Adrenal gland (tissue), 5 donors: ENCODE measurements at regions not wholly inside any gene's neighbourhood (a gene's known extent, or its start where the extent isn't known, plus 50 kb on each side); places are given as distances from the start of the nearest gene placed in this dataset.

Source experiments
- POLR2A ChIP-seq, 2 donors: fragments of 450-650 bp; IDR thresholded peaks; one replicate each; pipeline ENCODE4 v1.6.1; 2017; ENCODE audit warnings: antibody characterized with exemption in 2 of 2, mild to moderate bottlenecking in 2 of 2, moderate library complexity in 1 of 2
- TF ChIP-seq, protein P1 (sequence below), 6 experiments: fragments of 450-650 bp in 4 of 6; fragments of 200-600 bp in 2 of 6; sonication (generic) in 1 of 6; IDR thresholded peaks; 1 replicate in 5 of 6; 2 replicates in 1 of 6; pipeline versions ENCODE4 v1.5.1 to v1.8.0; 2016 to 2021; ENCODE audit warnings: antibody characterized with exemption in 6 of 6, mild to moderate bottlenecking in 2 of 6, moderate library complexity in 1 of 6
- donor health status: DM: no; HTN: no; CAD: no.

- TF ChIP-seq, protein P1, sequence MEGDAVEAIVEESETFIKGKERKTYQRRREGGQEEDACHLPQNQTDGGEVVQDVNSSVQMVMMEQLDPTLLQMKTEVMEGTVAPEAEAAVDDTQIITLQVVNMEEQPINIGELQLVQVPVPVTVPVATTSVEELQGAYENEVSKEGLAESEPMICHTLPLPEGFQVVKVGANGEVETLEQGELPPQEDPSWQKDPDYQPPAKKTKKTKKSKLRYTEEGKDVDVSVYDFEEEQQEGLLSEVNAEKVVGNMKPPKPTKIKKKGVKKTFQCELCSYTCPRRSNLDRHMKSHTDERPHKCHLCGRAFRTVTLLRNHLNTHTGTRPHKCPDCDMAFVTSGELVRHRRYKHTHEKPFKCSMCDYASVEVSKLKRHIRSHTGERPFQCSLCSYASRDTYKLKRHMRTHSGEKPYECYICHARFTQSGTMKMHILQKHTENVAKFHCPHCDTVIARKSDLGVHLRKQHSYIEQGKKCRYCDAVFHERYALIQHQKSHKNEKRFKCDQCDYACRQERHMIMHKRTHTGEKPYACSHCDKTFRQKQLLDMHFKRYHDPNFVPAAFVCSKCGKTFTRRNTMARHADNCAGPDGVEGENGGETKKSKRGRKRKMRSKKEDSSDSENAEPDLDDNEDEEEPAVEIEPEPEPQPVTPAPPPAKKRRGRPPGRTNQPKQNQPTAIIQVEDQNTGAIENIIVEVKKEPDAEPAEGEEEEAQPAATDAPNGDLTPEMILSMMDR (IDR thresholded peaks at IDR 0.05) = no peak
- no peak for TF ChIP-seq POLR2A (IDR thresholded peaks at IDR 0.05)
Measured at GRCh38 chr2:105618351-105618659, 126.4 kb upstream of the NCK2 start.
